MM.1S (cell line): ENCODE measurements at regions not wholly inside any gene's neighbourhood (a gene's known extent, or its start where the extent isn't known, plus 50 kb on each side); places are given as distances from the start of the nearest gene placed in this dataset.

Experiments
- DNase-seq: peaks from one replicate; pipeline ENCODE4 v3.0.0-alpha.2; 2015
- H2AFZ ChIP-seq: fragments of 300-600 bp; sonication (generic); 2 replicates; pipeline ENCODE4 v1.6.0; 2016; ENCODE audit warnings: antibody characterized with exemption, low read length
- H3F3A ChIP-seq: fragments of 300-600 bp; sonication (generic); 2 replicates; pipeline ENCODE4 v1.6.1; 2016; ENCODE audit warnings: mild to moderate bottlenecking, antibody characterized with exemption, low read length, moderate library complexity, mixed read lengths; ENCODE audit not compliant: insufficient read depth
- H3K27ac ChIP-seq: fragments of 300-600 bp; sonication (generic); 2 replicates; pipeline ENCODE4 v1.5.1; 2016; ENCODE audit warnings: mild to moderate bottlenecking, low read length
- H3K27me3 ChIP-seq: fragments of 300-600 bp; sonication (generic); replicated peaks from 2 replicates; pipeline ENCODE4 v1.6.0; 2016; ENCODE audit warnings: low read length; ENCODE audit not compliant: insufficient read depth
- H3K36me3 ChIP-seq: fragments of 300-600 bp; sonication (generic); replicated peaks from 2 replicates; pipeline ENCODE4 v1.6.1; 2016; ENCODE audit warnings: mild to moderate bottlenecking, low read length, mixed read lengths; ENCODE audit not compliant: insufficient read depth
- H3K4me1 ChIP-seq: fragments of 300-600 bp; sonication (generic); 2 replicates; pipeline ENCODE4 v1.6.1; 2016; ENCODE audit warnings: low read length, mixed read lengths
- H3K4me2 ChIP-seq: fragments of 300-600 bp; sonication (generic); 2 replicates; pipeline ENCODE4 v1.6.0; 2016; ENCODE audit warnings: low read depth, low read length
- H3K4me3 ChIP-seq: fragments of 300-600 bp; sonication (generic); 2 replicates; pipeline ENCODE4 v1.5.1; 2016; ENCODE audit warnings: low read length, mixed read lengths
- H3K79me2 ChIP-seq: fragments of 300-600 bp; sonication (generic); 2 replicates; pipeline ENCODE4 v1.6.1; 2016; ENCODE audit warnings: mixed run types, low read length, mixed read lengths
- H3K9ac ChIP-seq: fragments of 300-600 bp; sonication (generic); 2 replicates; pipeline ENCODE4 v1.6.1; 2016; ENCODE audit warnings: low read length, mixed read lengths
- H3K9me2 ChIP-seq: fragments of 300-600 bp; sonication (generic); replicated peaks from 2 replicates; pipeline ENCODE4 v1.6.1; 2016; ENCODE audit warnings: mild to moderate bottlenecking, low read length, mixed read lengths; ENCODE audit not compliant: insufficient read depth
- H3K9me3 ChIP-seq: fragments of 300-600 bp; sonication (generic); replicated peaks from 2 replicates; pipeline ENCODE4 v1.6.1; 2016; ENCODE audit warnings: mild to moderate bottlenecking, low read length, mixed read lengths; ENCODE audit not compliant: insufficient read depth
- H4K20me1 ChIP-seq: fragments of 300-600 bp; sonication (generic); 2 replicates; pipeline ENCODE4 v1.6.1; 2016; ENCODE audit warnings: mild to moderate bottlenecking, low read length, moderate library complexity, mixed read lengths; ENCODE audit not compliant: insufficient read depth
- EZH2 ChIP-seq: fragments of 300-600 bp; sonication (generic); optimal IDR thresholded peaks from 2 replicates; pipeline ENCODE3; 2017; ENCODE audit warnings: low read depth, mild to moderate bottlenecking, antibody characterized with exemption, low read length, mixed read lengths
- EZH2phosphoT487 ChIP-seq: fragments of 300-600 bp; sonication (generic); IDR thresholded peaks from 2 replicates; pipeline ENCODE4 v1.6.1; 2018; ENCODE audit warnings: antibody characterized with exemption, low read length
- TF ChIP-seq, protein P1 (sequence below): fragments of 300-600 bp; sonication (generic); IDR thresholded peaks from 2 replicates; pipeline ENCODE4 v1.5.1; 2016; ENCODE audit warnings: antibody characterized with exemption, low read length, mixed read lengths

GRCh38 chr2:49687918-49688317, 533.6 kb upstream of the FSHR start:
- H3K9me3 ChIP-seq: no peaks in the 10 kb centered on the region
- TF ChIP-seq, protein P1, sequence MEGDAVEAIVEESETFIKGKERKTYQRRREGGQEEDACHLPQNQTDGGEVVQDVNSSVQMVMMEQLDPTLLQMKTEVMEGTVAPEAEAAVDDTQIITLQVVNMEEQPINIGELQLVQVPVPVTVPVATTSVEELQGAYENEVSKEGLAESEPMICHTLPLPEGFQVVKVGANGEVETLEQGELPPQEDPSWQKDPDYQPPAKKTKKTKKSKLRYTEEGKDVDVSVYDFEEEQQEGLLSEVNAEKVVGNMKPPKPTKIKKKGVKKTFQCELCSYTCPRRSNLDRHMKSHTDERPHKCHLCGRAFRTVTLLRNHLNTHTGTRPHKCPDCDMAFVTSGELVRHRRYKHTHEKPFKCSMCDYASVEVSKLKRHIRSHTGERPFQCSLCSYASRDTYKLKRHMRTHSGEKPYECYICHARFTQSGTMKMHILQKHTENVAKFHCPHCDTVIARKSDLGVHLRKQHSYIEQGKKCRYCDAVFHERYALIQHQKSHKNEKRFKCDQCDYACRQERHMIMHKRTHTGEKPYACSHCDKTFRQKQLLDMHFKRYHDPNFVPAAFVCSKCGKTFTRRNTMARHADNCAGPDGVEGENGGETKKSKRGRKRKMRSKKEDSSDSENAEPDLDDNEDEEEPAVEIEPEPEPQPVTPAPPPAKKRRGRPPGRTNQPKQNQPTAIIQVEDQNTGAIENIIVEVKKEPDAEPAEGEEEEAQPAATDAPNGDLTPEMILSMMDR: peak; percentile 45
- no peak for TF ChIP-seq EZH2
- TF ChIP-seq EZH2phosphoT487: no peak

GRCh38 chr2:49686897-49687442, 532.7 kb upstream of the FSHR start:
- TF ChIP-seq, protein P1: no peak
- TF ChIP-seq EZH2phosphoT487: no peak
- no peak for TF ChIP-seq EZH2
- Histone ChIP-seq H3K9ac (no peak overlapping the region; the same call in 1 of the 2 replicates), H3K9me2 (no peaks in the 10 kb centered on the region), H3K4me1 (peaks cover 26% of the 10 kb centered on the region), H3F3A (peaks cover 14% of the 10 kb centered on the region), H3K36me3 (no peaks in the 10 kb centered on the region), H3K4me2 (peak overlapping the region; percentile 54), H3K27me3 (no peaks in the 10 kb centered on the region), H3K9me3 (no peaks in the 10 kb centered on the region), H4K20me1 (no peaks in the 10 kb centered on the region), H2AFZ (peak overlapping the region; percentile 24; the same call in 1 of the 2 replicates), H3K79me2 (no peaks in the 10 kb centered on the region), H3K4me3 (peak overlapping the region; percentile 21; the same call in 1 of the 2 replicates), H3K27ac (peak overlapping the region; percentile 54; the same call in 1 of the 2 replicates)
- DNase-seq: peak; percentile 80

More at GRCh38 chr2:49687918-49688317, 533.6 kb upstream of the FSHR start:
- peak; percentile 15 for DNase-seq
- Histone ChIP-seq H3K9me2 (no peaks in the 10 kb centered on the region), H2AFZ (no peak overlapping the region), H3K27ac (peak overlapping the region; percentile 54; the same call in 1 of the 2 replicates), H3K4me3 (no peak overlapping the region), H3K4me1 (peaks cover 26% of the 10 kb centered on the region), H3K27me3 (no peaks in the 10 kb centered on the region), H3K79me2 (no peaks in the 10 kb centered on the region), H3K4me2 (peak overlapping the region; percentile 54; the same call in 1 of the 2 replicates), H4K20me1 (no peaks in the 10 kb centered on the region), H3F3A (peaks cover 14% of the 10 kb centered on the region), H3K9ac (no peak overlapping the region), H3K36me3 (no peaks in the 10 kb centered on the region)

DNA sequence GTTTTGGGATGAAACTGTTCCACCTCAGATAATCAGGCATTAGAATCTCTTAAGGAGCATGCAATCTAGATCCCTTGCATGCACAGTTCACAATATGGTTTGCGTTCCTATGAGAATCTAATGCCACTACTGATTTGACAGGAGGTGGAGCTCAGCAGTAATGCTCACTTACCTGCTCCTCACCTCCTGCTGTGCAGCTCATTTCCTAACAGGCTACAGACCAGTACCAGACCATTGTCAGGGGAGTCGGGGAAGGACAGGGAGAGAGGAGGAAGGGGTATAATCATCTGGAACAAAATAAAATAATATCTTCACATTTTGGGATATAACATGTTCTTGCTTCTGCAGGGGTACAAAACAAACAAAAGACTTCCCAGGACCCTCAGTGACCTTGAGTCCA, 532.0 kb upstream of the FSHR start:
- H3K36me3 ChIP-seq: no peaks in the 10 kb centered on the region
- H3K4me2 ChIP-seq: peak overlapping the region; percentile 54
- no peak for DNase-seq
- H3K4me1 ChIP-seq: peaks cover 26% of the 10 kb centered on the region
- no peaks in the 10 kb centered on the region for H4K20me1 ChIP-seq
- peak overlapping the region; percentile 21; the same call in 1 of the 2 replicates for H3K4me3 ChIP-seq
- H3K9me2 ChIP-seq: no peaks in the 10 kb centered on the region
- H3K9ac ChIP-seq: no peak overlapping the region
- H3K27me3 ChIP-seq: no peaks in the 10 kb centered on the region
- TF ChIP-seq EZH2phosphoT487 (no peak), EZH2 (no peak)
- TF ChIP-seq, protein P1: no peak
- no peaks in the 10 kb centered on the region for H3K9me3 ChIP-seq
- H3F3A ChIP-seq: peaks cover 14% of the 10 kb centered on the region
- peak overlapping the region; percentile 18; the same call in 1 of the 2 replicates for H2AFZ ChIP-seq
- peak overlapping the region; percentile 54; the same call in 1 of the 2 replicates for H3K27ac ChIP-seq
- no peaks in the 10 kb centered on the region for H3K79me2 ChIP-seq
